H54 (cell line): ENCODE measurements at regions not wholly inside any gene's neighbourhood (a gene's known extent, or its start where the extent isn't known, plus 50 kb on each side); places are given as distances from the start of the nearest gene placed in this dataset.
"Not testable (repeated sequence)": the region's sequence is repeated elsewhere in the genome, so short reads cannot be mapped to it uniquely, and the experiment has no call there.

Experiments used
- DNase-seq: peaks from one replicate; pipeline ENCODE4 v3.0.0; 2011; ENCODE audit warnings: low spot score, mixed read lengths; ENCODE audit not compliant: insufficient read length
- FAIRE-seq: peaks from 3 replicates; lab custom pipeline; 2011; peaks lifted over from hg19 to GRCh38; lab: Jason Lieb, UNC
- POLR2A ChIP-seq: IDR thresholded peaks from 2 replicates; pipeline ENCODE4 v1.6.1; 2011; ENCODE audit warnings: low read depth, mild to moderate bottlenecking, low read length

DNA sequence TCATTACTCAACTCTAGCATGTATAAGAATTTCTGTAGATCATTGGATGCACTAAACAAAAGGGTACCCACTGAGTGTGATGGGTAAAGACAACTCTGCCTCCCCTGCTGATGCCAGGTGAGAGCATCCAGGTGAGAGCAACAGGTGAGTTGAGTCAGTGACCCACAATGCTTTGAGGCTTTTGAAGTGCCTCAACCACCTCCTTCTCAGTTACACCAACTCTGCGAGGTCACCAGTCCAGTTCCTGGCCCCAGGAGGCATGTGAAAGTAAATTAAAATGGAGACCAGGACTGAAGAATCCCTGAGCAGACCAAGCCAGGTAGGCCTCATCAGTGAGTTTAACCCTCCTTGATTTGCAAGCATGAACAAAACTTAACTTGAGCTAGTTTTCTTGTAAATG, 505.8 kb downstream of the EBF1 start:
- no peak for FAIRE-seq
- no peak for TF ChIP-seq POLR2A
- DNase-seq, result no peak

DNA sequence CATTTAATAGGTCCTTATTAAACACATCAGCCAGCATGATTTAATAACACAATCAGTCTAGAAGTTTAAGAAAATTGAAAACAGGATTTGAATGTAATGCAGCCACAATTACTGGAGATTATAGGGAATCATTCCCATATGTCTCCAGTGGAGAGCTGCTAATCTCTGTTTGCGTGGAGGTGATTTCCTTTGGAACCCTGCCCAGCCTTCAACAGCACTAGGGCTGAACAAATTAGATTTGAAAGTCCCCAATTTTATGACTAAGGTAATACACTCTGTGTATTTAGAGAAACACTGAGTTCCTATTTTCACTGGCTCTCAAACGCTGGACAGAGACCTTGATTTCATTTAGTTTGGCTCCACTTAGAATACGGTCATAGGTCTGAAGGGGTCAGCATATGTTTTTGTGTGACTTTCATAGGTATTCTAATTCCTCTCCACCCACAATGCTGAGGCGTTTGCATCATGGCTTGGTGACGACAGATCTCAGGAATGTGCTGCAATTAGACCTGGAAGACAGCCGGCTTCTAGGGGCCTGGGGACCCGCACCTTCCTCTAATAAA, 508.3 kb downstream of the EBF1 start:
- no peak for TF ChIP-seq POLR2A
- no peak for DNase-seq
- FAIRE-seq, result no peak

DNA sequence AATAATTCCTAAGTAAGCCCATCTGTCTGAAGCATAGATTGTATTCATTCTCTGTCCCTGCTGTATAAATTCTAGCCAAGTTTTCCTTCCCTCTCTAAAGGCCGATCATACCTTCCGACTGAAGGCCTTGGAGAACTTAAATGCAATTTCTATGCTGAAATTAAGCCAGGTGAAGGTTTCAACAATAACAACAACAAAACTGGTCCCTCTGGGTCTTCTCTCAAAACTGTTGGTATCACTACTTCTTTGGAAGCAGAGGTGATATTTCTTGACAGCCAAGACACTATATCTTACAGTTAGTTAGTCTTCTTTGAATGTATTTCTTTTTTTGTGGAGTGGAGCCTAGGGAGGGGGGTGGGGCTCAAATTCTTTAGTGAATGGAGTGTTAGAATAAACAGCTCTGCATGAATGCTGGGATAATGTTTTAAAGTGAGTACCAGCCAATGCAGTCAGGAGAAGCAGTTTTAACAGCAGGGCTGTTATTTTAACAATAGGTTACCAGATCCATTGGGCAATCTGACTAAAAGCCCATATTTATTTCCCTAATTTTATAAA, 508.9 kb downstream of the EBF1 start:
- no peak for FAIRE-seq
- no peak for TF ChIP-seq POLR2A
- no peak for DNase-seq

DNA sequence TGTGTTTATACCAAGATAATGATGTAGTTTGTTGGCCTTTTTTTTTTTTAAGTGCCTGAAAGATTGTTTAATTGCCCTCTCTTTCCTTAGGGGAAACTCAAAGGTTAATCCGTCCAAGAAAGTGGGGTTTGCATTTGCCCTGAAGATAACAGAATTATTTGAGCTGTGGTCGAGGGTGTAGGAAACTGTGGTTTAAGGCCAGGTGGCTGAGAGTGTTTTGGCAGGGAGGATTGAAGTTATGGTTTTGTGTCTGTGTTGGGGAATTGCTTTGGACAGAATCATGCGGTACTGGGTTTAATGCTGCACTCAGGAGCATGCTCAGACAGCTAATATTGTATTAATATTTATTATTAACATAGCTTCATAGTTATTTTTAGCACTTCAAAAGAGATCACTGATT, 509.8 kb downstream of the EBF1 start:
- FAIRE-seq, result no peak
- no peak for DNase-seq
- TF ChIP-seq POLR2A, result no peak

DNA sequence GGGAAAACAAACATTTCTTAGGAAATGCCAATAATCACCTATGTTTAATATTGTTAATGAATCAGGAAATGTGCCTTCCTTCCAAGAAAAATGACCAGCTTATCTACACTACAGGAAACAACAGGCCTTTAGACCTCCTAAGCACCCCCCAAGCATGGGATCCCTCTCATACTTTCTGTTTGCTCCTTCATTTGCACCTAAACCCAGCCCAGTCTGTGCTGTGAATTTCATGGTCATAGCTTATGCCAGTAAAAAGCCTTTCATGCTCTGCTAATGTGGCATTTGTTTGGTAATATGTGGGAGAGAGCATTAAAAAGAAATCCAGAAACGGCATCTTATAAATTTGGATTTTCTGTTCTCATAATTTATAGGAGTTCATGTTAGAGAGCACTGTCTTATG, 511.1 kb downstream of the EBF1 start:
- FAIRE-seq, result no peak
- no peak for DNase-seq
- TF ChIP-seq POLR2A, result no peak

DNA sequence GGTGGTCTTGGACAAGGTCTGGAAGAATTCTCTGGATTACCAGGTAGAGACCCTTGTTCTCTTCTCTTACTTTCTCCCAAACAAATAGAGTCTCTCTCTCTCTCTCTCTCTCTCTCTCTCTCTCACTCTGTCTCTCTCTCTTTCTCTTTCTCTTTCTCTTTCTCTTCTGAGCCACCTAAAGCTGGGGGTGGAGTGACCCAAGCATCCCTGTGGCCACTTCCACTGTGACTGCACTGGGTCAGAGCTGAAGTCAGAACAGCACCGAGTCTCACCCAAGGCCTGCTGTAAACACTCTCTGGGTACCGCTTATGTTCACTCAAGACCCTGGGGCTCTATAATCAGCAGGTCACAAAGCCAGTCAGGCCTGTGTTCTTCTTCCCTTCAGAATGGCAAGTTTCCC, 513.7 kb downstream of the EBF1 start:
- FAIRE-seq, result no peak
- no peak for TF ChIP-seq POLR2A
- DNase-seq, result no peak

DNA sequence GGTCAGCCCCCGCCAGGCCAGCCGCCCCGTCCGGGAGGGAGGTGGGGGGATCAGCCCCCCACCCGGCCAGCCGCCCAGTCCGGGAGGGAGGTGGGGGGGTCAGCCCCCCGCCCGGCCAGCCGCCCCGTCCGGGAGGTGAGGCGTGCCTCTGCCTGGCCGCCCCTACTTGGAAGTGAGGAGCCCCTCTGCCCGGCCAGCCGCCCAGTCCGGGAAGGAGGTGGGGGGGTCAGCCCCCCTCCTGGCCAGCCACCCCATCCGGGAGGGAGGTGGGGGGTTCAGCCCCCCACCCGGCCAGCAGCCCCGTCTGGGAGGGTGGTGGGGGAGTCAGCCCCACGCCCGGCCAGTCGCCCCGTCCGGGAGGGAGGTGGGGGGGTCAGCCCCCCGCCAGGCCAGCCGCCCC, 517.0 kb downstream of the EBF1 start:
- FAIRE-seq, DNase-seq: not testable (repeated sequence)

DNA sequence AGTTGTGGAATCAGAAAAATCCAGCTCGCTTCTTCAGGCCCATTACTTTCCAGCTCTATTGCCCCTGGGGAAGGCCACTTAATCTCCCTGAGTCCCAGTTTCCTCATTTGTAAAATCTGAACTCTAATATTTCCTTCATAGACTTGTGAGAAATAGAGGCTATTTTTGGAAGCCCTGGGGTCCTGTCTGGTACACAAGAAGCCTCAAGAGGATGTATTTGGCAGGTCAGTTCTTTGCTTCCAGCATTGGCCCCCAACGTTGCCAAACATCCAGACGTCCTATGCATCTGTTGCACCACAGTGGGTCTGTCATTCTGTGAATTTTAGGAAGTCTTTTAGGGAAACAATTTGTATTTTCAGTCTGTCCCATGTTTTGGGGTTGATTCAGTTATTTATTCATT, 525.9 kb downstream of the EBF1 start:
- no peak for FAIRE-seq
- no peak for DNase-seq
- TF ChIP-seq POLR2A, result no peak

DNA sequence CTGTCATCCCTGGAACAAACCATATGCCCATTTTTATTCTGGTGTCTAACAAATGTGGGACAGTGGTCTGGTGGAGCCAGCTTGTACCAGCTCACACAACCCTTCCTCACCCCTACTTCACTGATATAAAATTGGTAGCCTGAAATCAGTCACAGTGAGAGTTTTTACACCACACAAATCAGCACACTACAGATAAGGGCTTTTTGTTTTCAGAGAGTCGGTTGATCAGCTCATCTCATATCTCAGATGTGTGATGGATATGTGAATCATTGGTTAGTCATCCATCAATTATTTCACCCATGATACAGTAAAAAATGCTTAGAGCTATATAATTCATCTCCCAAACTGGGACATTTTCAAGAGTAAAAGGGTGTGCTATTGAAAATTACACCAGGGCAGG, 529.2 kb downstream of the EBF1 start:
- FAIRE-seq (no peak), DNase-seq (no peak)
- no peak for TF ChIP-seq POLR2A

DNA sequence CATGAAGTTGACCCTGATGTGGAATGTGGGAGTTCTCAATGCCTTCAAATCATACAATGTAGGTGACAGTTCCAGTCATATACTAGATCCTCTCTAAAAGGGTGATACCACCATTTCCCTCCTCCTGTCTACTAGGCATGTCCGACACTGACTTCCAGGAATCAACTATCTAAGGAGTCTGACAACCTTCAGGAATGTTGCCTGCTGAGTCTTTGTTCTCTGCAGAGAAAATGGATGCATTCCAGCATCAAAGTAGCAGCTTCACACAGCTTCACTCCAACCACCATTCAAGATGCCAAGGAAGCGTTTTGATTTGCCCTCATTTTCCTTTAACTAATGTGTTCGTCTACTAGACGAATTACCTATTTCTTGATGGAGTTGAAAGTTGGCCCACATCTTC, 530.2 kb downstream of the EBF1 start:
- DNase-seq (no peak), FAIRE-seq (no peak)
- no peak for TF ChIP-seq POLR2A

DNA sequence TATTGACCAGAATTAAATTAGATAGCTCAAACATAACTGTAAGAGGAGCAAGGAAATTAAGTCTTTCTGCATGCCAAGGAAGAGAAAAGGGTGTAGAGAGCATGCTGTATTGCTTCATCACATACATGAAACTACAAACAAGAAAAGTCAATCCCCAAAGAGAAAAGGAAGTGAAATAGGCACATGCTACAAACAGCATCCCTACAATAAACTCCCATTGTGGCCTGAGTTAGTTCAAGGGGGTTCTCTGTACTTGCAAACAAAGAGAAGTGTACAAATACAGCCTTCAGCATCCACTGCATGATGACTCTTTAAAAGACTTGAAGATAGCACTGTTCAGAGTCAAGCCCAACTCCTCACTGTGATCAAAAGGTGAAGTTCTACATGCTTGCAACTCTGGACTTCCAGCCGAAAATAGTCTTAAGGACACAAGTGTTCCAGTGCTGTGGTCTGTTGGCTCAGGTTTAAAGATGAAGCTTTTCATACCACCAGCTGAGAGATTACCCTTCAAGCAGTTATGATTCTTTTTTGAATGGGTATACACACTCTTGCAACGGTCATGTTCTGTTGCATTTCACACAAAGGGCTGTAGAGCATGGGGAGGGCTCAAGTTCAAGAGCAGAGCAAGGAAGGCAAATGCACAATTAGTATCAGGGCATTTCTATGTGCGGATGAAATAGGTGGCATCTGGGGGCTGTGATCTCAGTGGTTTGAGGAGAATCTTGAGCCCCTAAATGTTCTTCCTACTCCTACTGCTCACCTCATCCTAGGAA, 534.5 kb downstream of the EBF1 start:
- FAIRE-seq, result no peak
- no peak for TF ChIP-seq POLR2A
- DNase-seq, result no peak

DNA sequence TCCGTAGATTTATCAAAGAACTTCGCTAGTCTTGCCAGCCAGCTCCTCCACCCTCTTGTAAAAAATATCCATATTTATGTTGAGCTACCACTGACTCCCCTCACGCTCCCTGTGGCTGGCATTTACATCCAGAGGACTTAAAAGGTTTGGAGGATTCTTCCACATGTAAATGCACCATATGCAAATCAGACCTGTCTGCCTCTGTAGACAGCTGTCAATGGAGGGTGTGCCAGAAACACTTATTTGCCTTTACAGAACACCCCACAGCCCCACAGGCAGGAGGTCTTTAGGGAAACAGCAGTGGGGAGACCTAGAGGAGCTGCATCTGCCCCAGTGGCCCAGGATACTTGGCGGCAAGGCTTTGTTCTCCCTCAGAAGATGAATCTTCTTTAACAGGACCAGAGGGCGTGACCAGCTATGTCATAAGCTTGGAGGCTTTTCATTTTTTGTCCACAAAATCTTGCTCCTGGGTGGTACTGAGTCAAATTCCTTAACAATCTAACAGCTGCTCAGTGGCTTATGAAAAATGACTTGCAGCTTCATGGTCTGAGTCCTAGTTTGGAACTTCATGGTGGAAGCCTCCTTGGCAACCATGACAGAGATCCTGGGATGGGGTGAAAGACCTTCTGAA, 535.8 kb downstream of the EBF1 start:
- no peak for FAIRE-seq
- DNase-seq, result no peak
- no peak for TF ChIP-seq POLR2A

DNA sequence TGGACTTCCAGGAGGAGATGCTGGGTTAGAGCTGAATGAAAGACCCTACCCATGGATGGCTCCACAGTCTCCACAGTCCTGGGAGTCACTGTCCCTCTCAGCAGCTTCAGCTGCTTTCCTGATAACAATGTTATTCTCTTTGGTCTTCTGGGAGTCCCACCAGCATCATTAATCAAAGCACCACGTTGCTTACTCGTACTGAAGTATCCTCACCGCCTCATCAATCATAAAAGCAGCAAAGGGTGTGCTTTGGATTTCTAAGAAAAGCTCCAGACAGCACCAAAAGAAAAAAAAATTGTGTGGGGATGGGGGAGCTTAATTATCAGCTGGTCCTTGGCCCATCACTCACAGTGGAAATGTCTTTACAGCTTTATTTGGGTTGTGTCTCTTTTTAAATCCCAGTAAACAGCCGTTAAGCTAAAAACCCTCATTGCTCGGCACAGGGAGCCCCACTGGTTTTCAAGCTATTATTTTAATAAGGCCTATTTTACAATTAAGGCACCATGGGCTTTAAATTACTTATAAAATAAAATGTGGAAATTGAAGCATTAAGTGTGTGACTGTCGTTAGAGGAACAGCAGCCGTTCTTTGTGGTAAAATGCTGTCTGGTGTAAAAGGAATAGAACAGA, 538.0 kb downstream of the EBF1 start:
- no peak for FAIRE-seq

DNA sequence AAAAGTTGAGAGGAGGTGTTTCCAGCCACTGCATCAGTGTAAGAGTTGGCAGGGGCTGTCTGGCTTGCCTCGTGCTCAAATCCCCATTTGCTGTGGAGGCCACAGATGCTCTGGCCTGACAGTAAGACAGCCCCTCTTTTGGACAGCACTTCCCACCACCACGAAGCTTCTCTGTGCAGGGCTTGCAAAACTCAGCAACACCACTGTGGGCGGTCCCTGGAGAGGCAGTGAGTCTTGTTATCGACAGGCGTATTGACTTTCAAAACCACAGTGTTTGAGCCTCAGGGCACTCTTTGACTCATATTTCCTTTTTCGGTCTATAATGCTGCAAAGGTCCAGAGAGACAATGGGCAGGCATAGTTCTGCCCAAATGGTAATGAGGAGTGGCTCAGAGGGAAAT, 539.5 kb downstream of the EBF1 start:
- FAIRE-seq (no peak), DNase-seq (no peak)
- TF ChIP-seq POLR2A, result no peak

More for the DNA sequence above, 538.0 kb downstream of the EBF1 start:
- no peak for TF ChIP-seq POLR2A
- DNase-seq, result no peak
